ENCODE measurements at regions not wholly inside any gene's neighbourhood (a gene's known extent, or its start where the extent isn't known, plus 50 kb on each side); places are given as distances from the start of the nearest gene placed in this dataset.
"Not testable (repeated sequence)": the region's sequence is repeated elsewhere in the genome, so short reads cannot be mapped to it uniquely, and the experiment has no call there.

- no peak for DNase-seq
Observed at GRCh38 chr11:22920939-22921565, 60.8 kb upstream of the CCDC179 start.

- no peak for DNase-seq
Observed at GRCh38 chr11:22922672-22923071, 62.4 kb upstream of the CCDC179 start.

GRCh38 chr11:22923561-22923960 lies 63.3 kb upstream of the CCDC179 start:
- no peak for DNase-seq

DNA sequence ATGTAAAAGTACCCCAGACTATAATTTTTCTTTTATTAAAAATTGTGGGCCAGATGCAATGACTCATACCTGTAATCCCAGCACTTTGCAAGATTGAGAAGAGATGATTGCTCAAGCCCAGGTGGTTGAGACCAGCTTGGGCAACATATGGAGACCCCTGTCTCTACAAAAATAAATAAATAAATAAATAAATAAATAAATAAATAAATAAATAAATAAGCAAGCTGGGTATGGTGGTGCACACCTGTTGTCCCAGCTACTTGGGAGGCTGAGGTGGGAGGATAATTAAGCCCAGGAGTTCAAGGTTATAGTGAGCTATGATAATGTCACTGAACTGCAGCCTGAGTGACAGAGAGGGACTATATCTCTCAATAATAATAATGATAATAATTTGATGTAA lies 66.1 kb upstream of the CCDC179 start:
- DNase-seq, result no peak

DNA sequence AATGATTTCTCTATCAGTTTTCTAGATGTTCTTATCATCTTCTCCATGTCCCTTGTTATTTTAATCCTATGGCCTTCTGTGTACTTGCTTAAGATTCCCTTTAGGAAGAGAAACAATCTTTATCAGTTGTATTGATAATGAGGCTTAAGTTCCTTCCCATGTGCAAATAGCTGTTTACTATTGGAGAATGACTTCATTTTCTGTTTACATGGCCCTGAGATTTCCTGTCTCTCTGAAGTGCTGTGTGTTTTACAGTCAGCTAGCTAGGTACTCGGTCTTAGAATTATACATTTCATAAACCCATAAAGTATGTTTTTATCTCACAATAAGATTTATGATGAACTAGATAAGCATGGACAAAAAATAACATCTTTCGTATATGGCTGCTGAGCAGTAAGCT lies 67.5 kb upstream of the CCDC179 start:
- DNase-seq, result no peak

- no peak for DNase-seq
Observed at GRCh38 chr11:22928207-22928917, 68.1 kb upstream of the CCDC179 start.

DNA sequence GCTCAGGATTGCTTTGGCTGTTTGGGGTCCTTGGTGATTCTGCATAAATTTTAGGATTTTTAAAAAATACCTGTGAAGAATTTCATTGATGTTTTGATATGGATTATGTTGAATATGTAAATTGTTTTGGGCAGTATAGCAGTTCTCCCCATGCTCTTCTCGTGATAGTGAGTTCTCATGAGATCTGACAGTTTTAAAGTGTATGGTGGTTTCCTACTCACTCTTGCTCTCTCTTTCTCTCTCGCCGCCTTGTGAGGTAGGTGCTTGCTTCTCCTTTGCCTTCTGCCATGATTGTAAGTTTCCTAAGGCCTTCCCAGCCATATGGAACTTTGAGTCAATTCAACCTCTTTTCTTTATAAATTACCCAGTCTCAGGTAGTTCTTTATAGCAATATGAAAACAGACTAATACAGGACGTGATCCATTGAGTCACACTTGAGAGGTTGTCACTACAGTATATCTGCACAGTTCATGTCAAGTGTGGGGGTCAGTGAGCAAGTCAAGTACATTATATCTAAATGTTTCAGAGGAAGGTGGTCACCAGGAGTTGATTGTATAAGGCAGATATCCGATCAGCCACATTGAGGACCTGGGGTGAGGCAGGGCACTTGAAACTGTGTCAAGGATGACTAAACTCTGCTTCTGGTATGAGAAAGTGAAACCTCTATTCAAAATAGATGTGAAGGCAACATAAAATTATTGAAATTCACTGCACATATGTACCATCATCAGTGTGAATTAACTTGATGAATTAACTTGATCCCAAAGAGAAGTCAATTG lies 70.7 kb upstream of the CCDC179 start:
- no peak for DNase-seq

DNA sequence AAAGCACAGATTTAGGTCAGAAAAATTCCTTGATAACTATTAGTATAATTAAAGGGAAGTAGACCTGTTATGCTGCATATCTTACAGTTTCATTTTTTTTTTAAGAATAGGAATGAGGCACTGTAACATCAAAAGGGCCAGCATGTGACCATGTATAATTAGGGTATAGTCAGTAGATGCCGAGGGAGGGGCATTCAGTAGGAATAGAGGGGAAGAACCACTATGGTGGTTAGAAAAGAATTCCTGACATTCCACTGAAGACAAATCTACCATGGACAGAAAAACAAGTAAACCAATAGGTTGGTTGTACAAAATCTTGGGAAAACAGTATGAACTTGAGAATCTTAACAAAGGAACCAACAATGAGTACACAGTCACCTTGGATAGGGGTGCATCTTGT lies 78.4 kb upstream of the CCDC179 start:
- no peak for DNase-seq

DNA sequence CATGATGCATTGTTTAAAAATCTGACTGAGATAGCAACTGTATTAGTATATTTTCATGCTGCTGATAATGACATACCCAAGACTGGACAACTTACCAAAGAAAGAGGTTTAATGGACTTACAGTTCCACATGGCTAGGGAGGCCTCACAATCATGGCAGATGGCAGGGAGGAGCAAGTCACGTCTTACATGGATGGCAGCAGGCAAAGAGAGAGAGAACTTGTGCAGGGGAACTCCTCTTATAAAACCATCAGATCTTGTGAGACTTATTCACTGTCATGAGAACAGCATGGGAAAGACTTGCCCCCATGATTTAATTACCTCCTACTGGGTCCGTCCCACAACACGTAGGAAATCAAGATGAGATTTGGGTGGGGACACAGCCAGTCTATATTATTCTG lies 81.3 kb upstream of the CCDC179 start:
- not testable (repeated sequence) for DNase-seq

DNA sequence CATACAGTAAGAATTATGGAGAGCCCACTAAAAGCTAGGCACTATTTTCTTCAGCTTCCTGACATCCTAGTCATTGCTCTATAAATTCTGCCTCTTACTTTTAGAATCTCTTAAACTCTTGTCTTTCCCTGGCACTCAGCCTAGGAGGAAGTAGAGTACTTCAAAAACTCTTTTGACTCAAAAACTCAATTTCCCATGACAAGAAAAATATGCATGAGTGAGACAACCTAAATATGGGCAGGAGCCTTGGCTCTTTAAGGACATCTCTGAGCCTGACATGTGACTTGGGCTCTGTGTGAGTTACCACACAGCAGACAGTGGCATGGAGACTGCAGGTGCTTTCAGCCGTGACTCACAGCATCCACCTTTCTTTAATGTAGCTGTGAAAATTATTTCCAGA lies 97.5 kb upstream of the CCDC179 start:
- no peak for DNase-seq

DNA sequence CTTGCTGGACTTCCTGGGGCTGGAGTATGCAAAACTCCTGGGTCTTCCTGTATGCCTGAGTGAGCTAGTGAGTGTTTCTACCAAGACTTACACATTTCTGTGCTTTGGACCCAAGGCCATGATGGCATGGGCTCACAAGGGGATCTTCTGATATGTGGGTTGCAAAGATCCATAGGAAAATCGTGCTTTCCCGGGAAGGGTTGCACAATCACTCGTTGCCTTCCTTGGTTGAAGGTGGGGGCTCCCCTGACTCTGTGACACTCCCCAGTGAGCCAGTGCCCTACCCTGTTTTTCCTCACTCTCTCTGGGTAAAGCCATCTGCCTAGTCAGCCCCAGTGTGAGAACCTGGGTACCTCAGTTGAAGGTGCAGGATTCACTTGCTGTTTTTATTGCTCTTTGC lies 114.0 kb upstream of the CCDC179 start:
- DNase-seq, result no peak

- peak in 1 of 2 experiments; percentile 3 for DNase-seq
Observed at GRCh38 chr11:22976146-22976545, 115.9 kb upstream of the CCDC179 start.

DNA sequence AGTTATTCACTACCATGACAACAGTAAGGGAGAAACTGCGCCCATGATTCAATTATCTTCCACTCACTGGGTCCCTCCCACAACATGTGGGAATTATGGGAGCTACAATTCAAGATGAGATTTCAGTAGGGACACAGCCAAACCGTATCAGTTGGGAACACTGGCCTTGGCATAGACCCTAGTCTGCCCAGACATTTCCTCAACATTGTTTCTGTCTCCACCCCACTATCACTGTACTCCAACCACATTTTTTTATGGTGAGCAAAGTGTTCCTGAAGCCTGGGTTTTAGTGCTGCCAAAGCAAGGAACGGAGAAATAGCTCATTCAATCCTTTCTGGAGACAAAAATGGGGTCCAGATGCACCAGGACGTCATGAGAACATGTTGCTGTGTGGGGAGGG lies 122.6 kb upstream of the CCDC179 start:
- no peak for DNase-seq

DNA sequence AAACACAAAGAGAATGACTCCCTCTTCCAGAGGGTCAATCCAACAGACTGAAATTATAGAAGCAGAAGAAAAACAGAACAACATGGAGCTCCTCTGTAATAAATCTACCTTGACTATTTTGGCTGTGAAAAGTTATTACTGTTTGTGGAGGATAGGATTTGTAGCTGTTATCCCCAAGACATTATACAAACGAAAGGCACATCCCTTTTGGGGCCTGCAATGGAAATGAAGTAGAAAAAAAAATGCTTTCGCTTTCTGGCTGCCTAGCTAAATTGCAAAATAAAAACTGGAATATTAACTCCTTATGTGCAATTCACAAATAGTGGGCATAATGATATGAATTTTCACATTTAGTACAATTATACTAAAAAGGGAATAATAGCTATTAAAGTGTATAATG lies 123.8 kb upstream of the CCDC179 start:
- no peak for DNase-seq

DNA sequence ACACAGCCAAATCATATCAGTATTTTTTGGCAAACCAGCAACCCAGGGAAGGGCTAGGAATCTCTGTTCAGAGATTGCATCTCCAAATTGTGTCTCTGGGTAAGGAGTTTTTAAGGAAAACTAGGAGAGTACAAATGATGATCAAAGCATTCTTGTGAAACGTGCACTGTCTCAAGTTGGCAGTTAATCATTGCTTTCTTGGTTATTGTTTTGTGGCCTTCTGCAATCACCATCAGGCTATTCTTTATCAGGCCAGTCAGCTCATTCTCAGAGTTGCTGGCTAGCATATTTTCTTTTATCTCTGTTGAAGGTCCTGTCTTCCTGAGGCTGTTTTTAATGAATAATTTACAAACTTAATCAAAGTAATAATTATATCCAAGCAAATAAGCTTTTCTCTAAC lies 129.1 kb upstream of the CCDC179 start:
- no peak for DNase-seq

DNA sequence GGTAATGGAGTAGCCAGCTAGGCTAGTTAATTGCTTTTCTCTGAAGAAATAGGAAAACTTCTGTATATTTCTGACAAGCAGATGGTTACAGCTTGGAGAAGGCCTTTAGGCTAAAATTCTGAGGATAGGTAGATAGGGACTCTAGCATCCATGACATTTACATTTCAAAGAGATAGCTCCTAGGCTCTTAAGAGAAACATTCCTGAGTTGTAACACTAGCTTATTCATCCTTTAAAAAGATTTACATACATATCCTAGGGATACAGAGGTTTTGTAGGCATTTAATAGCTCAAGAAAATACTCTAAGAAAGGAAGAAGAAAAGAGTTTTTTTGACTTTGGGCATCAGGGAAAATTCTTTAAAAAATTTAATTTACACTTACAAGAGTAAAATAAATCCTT lies 130.9 kb upstream of the CCDC179 start:
- no peak for DNase-seq

DNA sequence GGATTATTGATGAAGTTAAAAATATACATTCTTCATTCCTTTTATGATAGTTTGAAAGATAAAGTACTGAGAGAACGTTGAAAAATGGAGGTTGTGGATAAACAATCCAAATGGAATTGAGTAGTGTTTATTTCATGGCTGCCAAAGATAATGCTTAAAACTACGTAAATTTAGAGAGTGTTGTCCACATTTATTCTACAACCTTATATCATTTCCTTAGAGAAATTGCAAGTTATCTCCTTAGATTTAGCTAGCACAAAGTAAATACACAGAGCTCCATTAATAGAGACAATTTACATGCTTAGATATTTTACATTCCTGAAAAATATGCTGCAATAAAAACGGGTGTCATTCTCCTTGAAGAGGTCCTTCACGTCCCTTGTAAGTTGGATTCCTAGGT lies 146.5 kb upstream of the CCDC179 start:
- DNase-seq, result no peak

DNA sequence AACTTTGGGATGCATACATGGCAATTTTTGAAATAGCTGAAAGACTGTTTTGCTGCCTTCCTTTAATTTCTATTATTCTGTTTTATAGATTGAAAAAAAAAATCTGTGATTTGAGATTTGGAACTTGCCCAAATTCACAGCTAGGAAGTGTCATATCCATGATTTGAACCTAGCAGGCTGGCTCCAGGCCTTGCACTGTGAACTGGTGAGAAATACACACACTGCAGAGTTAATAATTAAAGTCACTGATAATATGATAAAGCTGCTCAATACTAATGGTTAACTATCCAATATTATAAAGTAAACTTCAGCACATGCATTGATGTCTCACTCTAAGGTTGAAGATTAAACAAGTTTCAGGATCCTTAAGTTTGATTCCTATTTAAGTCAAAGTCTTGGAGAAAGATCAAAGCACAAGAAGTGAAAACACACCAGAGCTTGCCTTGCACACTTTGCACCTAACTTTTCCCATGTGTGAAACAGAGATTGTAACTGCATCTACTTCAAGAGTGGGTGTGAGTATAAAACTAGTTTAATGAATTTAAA lies 150.6 kb upstream of the CCDC179 start:
- no peak for DNase-seq

DNA sequence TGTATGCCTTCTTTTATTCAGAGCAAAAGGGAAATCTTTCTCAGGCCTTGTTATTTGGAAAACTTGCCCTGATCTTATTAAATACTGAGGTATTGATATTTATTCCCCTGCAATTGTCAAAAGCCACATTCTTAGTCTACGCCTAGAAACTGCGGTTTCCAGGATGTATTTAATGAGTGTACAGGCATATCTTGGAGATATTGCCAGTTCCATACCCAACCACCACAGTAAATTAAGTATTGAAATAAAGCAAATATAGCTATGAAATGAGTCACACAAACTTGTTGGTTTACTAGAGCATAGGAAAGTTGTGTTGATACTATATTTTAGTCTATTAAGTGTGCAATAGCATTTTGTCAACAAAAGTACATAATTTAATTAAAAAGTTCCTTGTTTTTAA lies 152.7 kb upstream of the CCDC179 start:
- DNase-seq, result no peak

- DNase-seq, result no peak
Observed at GRCh38 chr11:23013509-23013908, 153.2 kb upstream of the CCDC179 start.

- peak in 1 of 2 experiments; percentile 4 for DNase-seq
Observed at GRCh38 chr11:23021287-23021863, 161.1 kb upstream of the CCDC179 start.

DNA sequence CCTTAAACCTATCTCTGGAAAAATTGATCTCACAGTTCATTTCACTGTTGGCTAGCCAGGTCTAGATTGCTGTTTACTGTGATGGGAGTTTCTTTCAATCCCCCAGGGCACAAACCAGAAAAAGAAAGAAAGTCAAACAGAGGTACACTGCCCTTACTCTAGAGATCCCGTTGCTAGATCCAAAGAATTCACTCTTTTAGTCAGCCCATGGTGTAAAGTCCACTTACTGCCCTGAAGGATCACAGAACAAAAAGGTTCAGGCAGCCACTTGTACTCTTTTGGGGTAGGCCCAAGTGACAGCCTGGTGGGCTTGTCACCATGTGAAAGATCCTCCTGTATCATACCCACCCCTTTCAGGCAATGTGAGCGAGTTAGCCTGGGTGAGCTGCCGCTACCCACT lies 162.6 kb upstream of the CCDC179 start:
- no peak for DNase-seq

DNA sequence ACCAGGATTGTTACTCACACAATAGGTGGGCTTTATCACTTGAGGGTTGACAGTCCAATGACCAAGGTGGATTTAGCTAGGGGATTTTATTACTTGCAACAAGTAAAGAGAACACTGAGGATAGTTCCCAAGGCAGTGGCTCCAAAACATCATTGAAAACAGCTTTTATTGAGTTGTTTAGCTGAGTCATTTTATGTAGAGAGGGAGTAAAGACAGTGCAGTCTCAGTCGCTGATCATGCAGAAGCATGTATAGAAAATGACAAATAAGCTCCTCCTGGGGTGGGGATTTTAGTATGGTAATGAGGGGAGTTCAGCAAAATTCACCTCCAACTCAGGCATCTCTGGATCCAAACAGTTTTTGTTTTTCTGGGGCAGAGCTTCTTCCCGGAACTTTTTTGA lies 163.0 kb upstream of the CCDC179 start:
- DNase-seq, result no peak

Data from activated CD4-positive, alpha-beta T cell treated with anti-CD3 and anti-CD28 coated beads, Interleukin-2, amount 50 U/mL, for 48 hours (primary cell).